HCEC 1CT (cell line): ENCODE measurements at regions not wholly inside any gene's neighbourhood (a gene's known extent, or its start where the extent isn't known, plus 50 kb on each side); places are given as distances from the start of the nearest gene placed in this dataset.

ENCODE experiments used
- DNase-seq: peaks from one replicate; pipeline ENCODE4 v3.0.0-alpha.2; 2017

GRCh38 chr5:4921929-4922328, 218.2 kb upstream of the ADAMTS16 start:
- no peak for DNase-seq

- DNase-seq: no peak
These were observed 215.6 kb upstream of the ADAMTS16 start for GRCh38 chr5:4924577-4924976.

- no peak for DNase-seq
These were observed 213.0 kb upstream of the ADAMTS16 start for GRCh38 chr5:4927097-4927496.

- DNase-seq: no peak
These were observed 211.7 kb upstream of the ADAMTS16 start for GRCh38 chr5:4928409-4928808.

- no peak for DNase-seq
These were observed 211.0 kb upstream of the ADAMTS16 start for GRCh38 chr5:4929092-4929655.

- no peak for DNase-seq
These were observed 200.9 kb upstream of the ADAMTS16 start for GRCh38 chr5:4939042-4939781.

GRCh38 chr5:4941161-4941560, 199.0 kb upstream of the ADAMTS16 start:
- DNase-seq: no peak

GRCh38 chr5:4941957-4942830, 197.9 kb upstream of the ADAMTS16 start:
- no peak for DNase-seq

- DNase-seq: no peak
These were observed 197.3 kb upstream of the ADAMTS16 start for GRCh38 chr5:4942831-4943178.

GRCh38 chr5:4945296-4945695, 194.8 kb upstream of the ADAMTS16 start:
- DNase-seq: no peak

GRCh38 chr5:4947106-4947505, 193.0 kb upstream of the ADAMTS16 start:
- no peak for DNase-seq

GRCh38 chr5:4947893-4948536, 192.1 kb upstream of the ADAMTS16 start:
- no peak for DNase-seq

- DNase-seq: no peak
These were observed 191.0 kb upstream of the ADAMTS16 start for GRCh38 chr5:4949108-4949507.

- DNase-seq: no peak
These were observed 186.6 kb upstream of the ADAMTS16 start for GRCh38 chr5:4953576-4953975.

- DNase-seq: no peak
These were observed 186.1 kb upstream of the ADAMTS16 start for GRCh38 chr5:4954048-4954447.

GRCh38 chr5:4963265-4963664, 176.9 kb upstream of the ADAMTS16 start:
- DNase-seq: no peak

- DNase-seq: no peak
These were observed 170.8 kb upstream of the ADAMTS16 start for GRCh38 chr5:4969351-4969750.

- no peak for DNase-seq
These were observed 170.0 kb upstream of the ADAMTS16 start for GRCh38 chr5:4970171-4970570.

GRCh38 chr5:4976902-4977301, 163.2 kb upstream of the ADAMTS16 start:
- no peak for DNase-seq

GRCh38 chr5:4977416-4978110, 162.6 kb upstream of the ADAMTS16 start:
- no peak for DNase-seq

GRCh38 chr5:4980201-4980600, 159.9 kb upstream of the ADAMTS16 start:
- no peak for DNase-seq

GRCh38 chr5:4981608-4982007, 158.5 kb upstream of the ADAMTS16 start:
- DNase-seq: no peak

GRCh38 chr5:4983701-4984100, 156.4 kb upstream of the ADAMTS16 start:
- DNase-seq: no peak
